ENCODE measurements at regions not wholly inside any gene's neighbourhood (a gene's known extent, or its start where the extent isn't known, plus 50 kb on each side); places are given as distances from the start of the nearest gene placed in this dataset.
A peak's percentile ranks its signal among the peaks of the same experiment; 100 is the strongest.

- no peak for DNase-seq (ENCODE audit: low read depth)
- no peak overlapping the region for H3K4me3 ChIP-seq (ENCODE audit: low read depth, low read length)
- no peak for TF ChIP-seq CTCF (conservative IDR thresholded peaks at IDR 0.05; ENCODE audit: low read depth, low read length)
Observed at GRCh38 chr2:35099342-35099741, 1256.2 kb upstream of the CRIM1 start.

GRCh38 chr2:35082072-35082471, 1273.5 kb upstream of the CRIM1 start:
- DNase-seq (ENCODE audit: low read depth) = no peak
- TF ChIP-seq CTCF (conservative IDR thresholded peaks at IDR 0.05; ENCODE audit: low read depth, low read length) = no peak
- H3K4me3 ChIP-seq (ENCODE audit: low read depth, low read length) = no peak overlapping the region

DNA sequence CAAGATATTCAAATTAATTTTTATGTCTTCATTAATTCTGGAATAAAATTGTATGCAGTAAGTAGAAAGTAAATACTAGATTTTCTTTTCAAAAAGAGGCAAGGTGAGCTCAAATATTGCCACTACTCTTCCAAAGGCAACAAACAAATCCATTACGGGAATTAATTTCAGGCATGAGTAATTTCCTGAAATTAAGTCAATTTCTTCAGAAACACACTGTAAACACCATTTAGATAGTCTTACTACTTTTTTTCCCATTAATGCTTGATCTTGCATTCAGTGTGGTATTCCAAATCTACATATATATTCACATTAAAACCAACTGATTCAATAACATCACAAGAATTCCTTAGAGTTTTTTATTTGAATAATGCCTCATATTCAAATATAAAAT, 1274.0 kb upstream of the CRIM1 start:
- no peak for DNase-seq (ENCODE audit: low read depth)
- no peak for TF ChIP-seq CTCF (conservative IDR thresholded peaks at IDR 0.05; ENCODE audit: low read depth, low read length)
- H3K4me3 ChIP-seq (ENCODE audit: low read depth, low read length) = no peak overlapping the region

DNA sequence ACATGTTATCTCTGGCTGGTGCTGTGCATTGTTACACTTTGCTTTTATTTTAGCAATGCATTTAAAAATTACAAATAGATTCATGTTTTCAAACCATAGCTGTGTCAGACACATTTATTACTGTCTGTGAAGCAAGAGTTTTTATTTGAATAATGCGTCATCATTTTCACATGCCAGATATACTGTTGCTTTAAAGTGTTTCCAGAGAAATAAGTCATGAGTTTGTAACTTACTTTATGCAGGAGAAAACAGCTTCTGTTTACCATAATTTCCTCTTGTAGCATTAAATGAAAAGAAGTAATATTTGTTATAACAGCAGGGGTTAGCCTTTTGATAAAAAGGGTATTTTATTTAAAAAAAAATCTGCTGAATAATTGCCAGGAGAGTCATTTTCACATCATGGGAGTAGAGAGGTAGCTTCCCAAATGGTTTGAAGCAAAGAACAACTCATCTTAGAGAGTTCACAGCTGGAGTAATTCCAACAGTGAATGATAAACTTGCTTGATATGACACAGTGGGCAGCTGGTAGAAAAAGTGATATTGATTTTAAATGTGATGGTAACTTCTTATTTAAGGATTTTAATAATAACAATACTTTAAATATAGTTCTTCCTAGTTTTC, 1274.5 kb upstream of the CRIM1 start:
- no peak for TF ChIP-seq CTCF (conservative IDR thresholded peaks at IDR 0.05; ENCODE audit: low read depth, low read length)
- peak; percentile 1 for DNase-seq (ENCODE audit: low read depth)
- H3K4me3 ChIP-seq (ENCODE audit: low read depth, low read length) = no peak overlapping the region

DNA sequence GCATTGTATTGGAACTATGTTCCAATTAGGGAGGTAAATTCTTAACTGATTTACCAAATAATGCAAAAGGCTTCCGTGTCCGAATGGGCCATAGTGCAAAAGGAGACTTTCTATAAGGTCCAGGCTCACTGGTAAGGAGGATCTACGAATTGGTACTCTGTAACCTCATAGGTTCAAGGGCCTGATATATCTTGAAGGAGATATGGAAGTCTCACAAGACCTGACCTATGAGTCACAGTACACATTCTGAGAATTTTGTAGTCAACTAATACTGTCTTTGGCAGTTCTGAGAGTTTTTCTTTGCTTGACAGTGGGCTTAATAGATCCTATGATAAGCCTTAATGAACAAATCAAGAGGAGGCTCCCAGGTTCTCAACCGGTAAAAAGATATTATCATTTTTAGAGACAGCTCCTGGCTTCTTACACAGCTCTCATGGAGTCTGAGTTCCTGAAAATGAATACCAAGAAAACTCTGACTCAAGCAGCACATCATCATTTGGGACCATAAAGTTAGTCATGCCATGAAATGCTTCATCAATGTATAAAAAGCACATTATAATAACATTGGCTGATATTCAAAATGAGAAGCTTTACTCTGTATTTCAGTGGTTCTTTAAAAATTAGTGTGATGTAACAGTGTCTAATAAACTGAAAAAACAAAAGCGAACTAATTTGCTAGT, 1275.2 kb upstream of the CRIM1 start:
- DNase-seq (ENCODE audit: low read depth) = no peak
- H3K4me3 ChIP-seq (ENCODE audit: low read depth, low read length) = no peak overlapping the region
- TF ChIP-seq CTCF (conservative IDR thresholded peaks at IDR 0.05; ENCODE audit: low read depth, low read length) = no peak

DNA sequence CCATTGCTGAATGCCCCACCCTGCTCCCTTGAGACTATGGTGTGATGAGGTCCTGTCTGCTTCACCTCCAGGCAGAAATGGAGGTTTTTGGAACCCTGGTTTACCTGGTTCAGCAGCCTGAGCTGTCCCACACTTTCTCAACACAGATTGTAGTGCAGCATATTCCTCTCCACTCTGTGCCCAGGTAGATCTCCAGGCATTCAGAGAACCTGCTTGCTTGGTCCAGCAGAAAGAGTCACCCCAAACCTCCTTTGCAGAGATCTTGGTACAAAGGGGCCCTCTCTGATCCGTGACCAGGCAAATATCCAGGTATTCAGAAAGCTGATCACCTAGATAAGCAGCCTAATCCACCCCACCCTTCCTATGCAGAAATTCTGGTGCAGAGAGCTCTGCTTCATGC, 1288.2 kb upstream of the CRIM1 start:
- no peak overlapping the region for H3K4me3 ChIP-seq (ENCODE audit: low read depth, low read length)
- no peak for TF ChIP-seq CTCF (conservative IDR thresholded peaks at IDR 0.05; ENCODE audit: low read depth, low read length)
- DNase-seq (ENCODE audit: low read depth) = no peak

DNA sequence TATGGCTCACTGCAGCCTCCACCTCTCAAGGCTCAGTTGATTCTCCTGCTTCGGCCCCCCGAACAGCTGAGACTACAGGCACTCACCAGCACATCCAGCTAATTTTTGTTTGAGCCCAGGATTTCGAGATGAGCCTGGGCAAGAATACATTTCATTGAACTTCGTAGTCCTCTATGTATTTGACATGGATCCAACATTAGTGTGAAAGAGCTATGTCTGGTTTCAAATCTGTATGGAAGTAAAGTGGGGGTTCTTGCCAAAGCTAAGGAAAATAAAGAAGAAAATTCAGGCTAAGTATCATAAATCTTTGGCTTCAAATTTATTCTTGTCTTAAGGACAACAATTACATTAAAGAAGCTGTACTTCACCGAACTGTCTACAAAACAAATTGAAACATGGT, 1291.7 kb upstream of the CRIM1 start:
- TF ChIP-seq CTCF (conservative IDR thresholded peaks at IDR 0.05; ENCODE audit: low read depth, low read length) = no peak
- no peak for DNase-seq (ENCODE audit: low read depth)
- no peak overlapping the region for H3K4me3 ChIP-seq (ENCODE audit: low read depth, low read length)
